Mesodermal cell (in vitro differentiated cells): ENCODE measurements at regions not wholly inside any gene's neighbourhood (a gene's known extent, or its start where the extent isn't known, plus 50 kb on each side); places are given as distances from the start of the nearest gene placed in this dataset.

Experiments used
- H3K27ac ChIP-seq: 2 replicates; pipeline ENCODE4 v1.7.0; 2013; ENCODE audit warnings: mild to moderate bottlenecking, low read depth, low read length, moderate library complexity; ENCODE audit not compliant: severe bottlenecking
- H3K36me3 ChIP-seq: 2 replicates; pipeline ENCODE4 v1.7.1; 2013; ENCODE audit warnings: mild to moderate bottlenecking, low read length, moderate library complexity; ENCODE audit not compliant: control insufficient read depth, insufficient read depth
- H3K4me1 ChIP-seq: one replicate; pipeline ENCODE4 v1.7.1; 2013; ENCODE audit warnings: mild to moderate bottlenecking, low read length; ENCODE audit not compliant: insufficient read depth, control insufficient read depth, poor library complexity, severe bottlenecking
- H3K4me3 ChIP-seq: 2 replicates; pipeline ENCODE4 v1.7.0; 2013; ENCODE audit warnings: low read length, control low read depth, mild to moderate bottlenecking; ENCODE audit not compliant: insufficient read depth, poor library complexity, severe bottlenecking; ENCODE audit errors: extremely low read depth
- H3K9me3 ChIP-seq: 2 replicates; pipeline ENCODE4 v1.7.1; 2013; ENCODE audit warnings: mild to moderate bottlenecking, low read length, moderate library complexity; ENCODE audit not compliant: control insufficient read depth
- WGBS, 2 experiments: methylation state at CpG; one replicate each; pipeline ENCODE4 v1.1.5; 2013; ENCODE audit warnings: missing lambda C conversion rate in 2 of 2; ENCODE audit not compliant: insufficient coverage in 2 of 2; 5-methylcytosine and 5-hydroxymethylcytosine counted together

DNA sequence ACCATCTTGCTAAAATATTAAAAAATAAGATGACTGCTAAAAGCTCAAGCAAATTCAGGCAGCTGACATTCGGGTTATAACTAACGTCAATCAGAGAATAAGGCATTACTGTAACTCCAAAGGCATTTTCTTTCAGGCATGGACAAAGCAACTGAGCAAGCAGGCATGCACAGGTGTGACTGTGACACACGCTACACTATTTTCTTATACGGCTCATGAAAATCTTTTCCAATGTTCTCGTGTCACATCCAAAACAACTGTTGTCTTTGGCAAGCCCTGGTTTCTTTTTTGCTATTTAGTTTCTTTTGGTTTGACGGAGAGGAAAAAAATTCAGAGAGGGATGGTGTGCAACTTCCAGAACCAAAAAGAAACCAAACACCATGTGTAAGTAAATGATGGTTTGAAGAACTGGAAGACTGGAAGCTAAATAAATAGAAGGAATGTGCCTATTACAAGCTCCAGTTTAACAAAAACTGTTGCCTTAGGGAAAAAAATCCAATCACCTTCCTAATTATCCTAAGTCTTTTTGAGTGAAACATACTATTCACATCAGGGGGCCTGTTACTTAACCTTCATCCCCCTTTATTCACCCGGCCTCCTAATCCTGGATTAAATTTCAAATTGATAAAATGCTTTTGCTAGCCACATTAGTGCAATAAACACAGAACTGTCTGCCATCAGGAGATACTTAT, 277.6 kb downstream of the PSAT1 start:
- Histone ChIP-seq H3K27ac (no peak overlapping the region), H3K36me3 (no peaks in the 10 kb centered on the region), H3K4me1 (peaks cover 3% of the 10 kb centered on the region), H3K4me3 (no peak overlapping the region), H3K9me3 (no peaks in the 10 kb centered on the region)
- 84 to 90% methylated on average over 5 of the region's 7 CpGs for WGBS, 2 experiments

DNA sequence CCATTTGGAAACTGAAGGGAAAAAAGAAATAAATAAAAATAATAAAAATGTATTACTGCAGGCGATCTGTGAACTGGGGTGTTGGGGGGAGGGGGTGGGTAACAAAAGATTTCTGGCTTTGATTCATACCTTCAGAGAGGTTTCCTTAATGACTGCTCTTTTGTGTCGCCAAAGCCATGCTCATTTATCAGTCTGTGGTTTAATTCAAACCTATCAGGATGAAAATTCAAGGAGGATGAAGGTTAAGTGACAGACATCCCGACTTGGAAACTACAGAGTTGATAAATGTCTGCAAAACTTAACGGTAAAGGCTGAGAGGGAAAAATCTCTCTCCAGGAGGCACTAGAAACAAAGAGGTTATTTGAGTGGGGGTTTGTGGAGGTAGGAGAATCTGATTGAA, 278.2 kb downstream of the PSAT1 start:
- H3K4me1 ChIP-seq = peaks cover 3% of the 10 kb centered on the region
- WGBS, 2 experiments = 27 to 51% methylated on average over 3 to 4 of the region's 4 CpGs
- H3K27ac ChIP-seq = no peak overlapping the region
- no peaks in the 10 kb centered on the region for H3K9me3 ChIP-seq
- H3K4me3 ChIP-seq = no peak overlapping the region
- no peaks in the 10 kb centered on the region for H3K36me3 ChIP-seq

GRCh38 chr9:78575771-78576170, 278.8 kb downstream of the PSAT1 start:
- H3K4me3 ChIP-seq = no peak overlapping the region
- no peak overlapping the region for H3K27ac ChIP-seq
- 80% methylated on average over 1 of the region's 3 CpGs; no CpG with 5 or more reads in 1 of the 2 experiments for WGBS, 2 experiments
- peaks cover 3% of the 10 kb centered on the region for H3K4me1 ChIP-seq
- no peaks in the 10 kb centered on the region for H3K9me3 ChIP-seq
- H3K36me3 ChIP-seq = no peaks in the 10 kb centered on the region

- 61% methylated on average over 3 of the region's 5 CpGs; no CpG with 5 or more reads in 1 of the 2 experiments for WGBS, 2 experiments
- no peaks in the 10 kb centered on the region for H3K36me3 ChIP-seq
- H3K9me3 ChIP-seq = no peaks in the 10 kb centered on the region
- H3K4me1 ChIP-seq = peaks cover 3% of the 10 kb centered on the region
- H3K27ac ChIP-seq = no peak overlapping the region
- H3K4me3 ChIP-seq = no peak overlapping the region
Measured at GRCh38 chr9:78577156-78577906, 280.4 kb downstream of the PSAT1 start.

DNA sequence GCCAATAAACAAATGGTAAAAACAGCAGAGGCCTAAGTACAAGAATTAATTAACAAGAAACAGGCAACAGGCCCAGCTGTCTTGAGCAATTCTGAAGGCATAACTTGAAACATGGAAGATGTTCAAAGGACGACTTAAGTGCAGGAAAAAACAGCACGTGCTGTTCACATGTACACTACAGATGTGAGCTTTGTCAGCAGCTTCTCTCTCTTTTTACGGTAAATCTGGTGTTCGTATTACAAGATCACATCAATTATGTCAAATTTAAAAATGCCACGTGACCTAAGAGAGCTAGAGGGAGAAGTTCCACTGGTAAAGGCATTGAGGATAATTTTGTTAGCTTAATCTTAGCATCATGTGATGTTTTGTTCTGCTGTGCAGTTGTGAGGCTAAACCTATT, 281.1 kb downstream of the PSAT1 start:
- WGBS, 2 experiments = 92 to 96% methylated on average over 2 of the region's 5 CpGs
- Histone ChIP-seq H3K4me1 (no peaks in the 10 kb centered on the region), H3K9me3 (no peaks in the 10 kb centered on the region), H3K36me3 (no peaks in the 10 kb centered on the region), H3K4me3 (no peak overlapping the region), H3K27ac (no peak overlapping the region)

GRCh38 chr9:78582821-78583220, 285.9 kb downstream of the PSAT1 start:
- Histone ChIP-seq H3K4me3 (no peak overlapping the region), H3K36me3 (no peaks in the 10 kb centered on the region), H3K9me3 (no peaks in the 10 kb centered on the region), H3K4me1 (no peaks in the 10 kb centered on the region), H3K27ac (no peak overlapping the region)
- WGBS, 2 experiments = 82 to 83% methylated on average over 4 to 5 of the region's 5 CpGs

GRCh38 chr9:78584589-78584988, 287.7 kb downstream of the PSAT1 start:
- no CpG with 5 or more reads among the region's 1 CpG for WGBS, 2 experiments
- Histone ChIP-seq H3K36me3 (no peaks in the 10 kb centered on the region), H3K4me1 (no peaks in the 10 kb centered on the region), H3K27ac (no peak overlapping the region), H3K4me3 (no peak overlapping the region), H3K9me3 (no peaks in the 10 kb centered on the region)

- no peak overlapping the region for H3K4me3 ChIP-seq
- no CpG with 5 or more reads among the region's 1 CpG for WGBS, 2 experiments
- no peak overlapping the region for H3K27ac ChIP-seq
- no peaks in the 10 kb centered on the region for H3K4me1 ChIP-seq
- H3K9me3 ChIP-seq = no peaks in the 10 kb centered on the region
- no peaks in the 10 kb centered on the region for H3K36me3 ChIP-seq
Measured at GRCh38 chr9:78585909-78586308, 289.0 kb downstream of the PSAT1 start.

- WGBS, 2 experiments = no CpG with 5 or more reads among the region's 1 CpG
- no peaks in the 10 kb centered on the region for H3K36me3 ChIP-seq
- no peaks in the 10 kb centered on the region for H3K9me3 ChIP-seq
- H3K4me1 ChIP-seq = no peaks in the 10 kb centered on the region
- no peak overlapping the region for H3K4me3 ChIP-seq
- H3K27ac ChIP-seq = no peak overlapping the region
Measured at GRCh38 chr9:78590068-78590467, 293.1 kb downstream of the PSAT1 start.

- Histone ChIP-seq H3K9me3 (no peaks in the 10 kb centered on the region), H3K27ac (no peak overlapping the region), H3K4me3 (no peak overlapping the region), H3K4me1 (no peaks in the 10 kb centered on the region), H3K36me3 (no peaks in the 10 kb centered on the region)
Measured at GRCh38 chr9:78592811-78593210, 295.9 kb downstream of the PSAT1 start.
